OCI-LY7 (cell line): ENCODE measurements at regions not wholly inside any gene's neighbourhood (a gene's known extent, or its start where the extent isn't known, plus 50 kb on each side); places are given as distances from the start of the nearest gene placed in this dataset.

Source experiments
- BruUV-seq: library from RNA; stranded (reverse); fragments of 400-500 nt; replicated peaks from 2 replicates; lab custom pipeline; 2021; lab: Mats Ljungman, UMichigan
- CTCF ChIA-PET: fragments of 300-600 bp; sonication (Branson Sonifier 250); formaldehyde crosslinking; loops from one replicate; lab custom pipeline; 2022; ENCODE audit warnings: antibody characterized with exemption; ENCODE audit not compliant: unreplicated experiment; lab: Charles Lee
- POLR2A ChIA-PET: fragments of 300-600 bp; sonication (Branson Sonifier 250); formaldehyde crosslinking; loops from one replicate; lab custom pipeline; 2022; ENCODE audit warnings: antibody characterized with exemption; lab: Charles Lee
- DNase-seq: peaks from one replicate; pipeline ENCODE4 v3.0.0-alpha.2; 2015; ENCODE audit warnings: low spot score
- H2AFZ ChIP-seq: fragments of 200-600 bp; sonication (generic), shearing (Covaris generic); 2 replicates; pipeline ENCODE4 v1.6.1; 2014; ENCODE audit warnings: mild to moderate bottlenecking, antibody characterized with exemption, low read length, moderate library complexity
- H3K27ac ChIP-seq: fragments of 200-600 bp; sonication (generic); 2 replicates; pipeline ENCODE4 v1.5.1; 2014; ENCODE audit warnings: mixed run types, low read depth, mild to moderate bottlenecking, moderate library complexity, low read length, inconsistent platforms; ENCODE audit not compliant: poor library complexity, severe bottlenecking
- H3K36me3 ChIP-seq: fragments of 200-600 bp; sonication (generic); 2 replicates; pipeline ENCODE4 v1.6.1; 2014; ENCODE audit warnings: mild to moderate bottlenecking, antibody characterized with exemption, low read length, moderate library complexity, mixed read lengths; ENCODE audit not compliant: insufficient read depth
- H3K4me1 ChIP-seq: fragments of 200-600 bp; sonication (generic); 2 replicates; pipeline ENCODE4 v1.5.1; 2014; ENCODE audit warnings: mild to moderate bottlenecking, low read length; ENCODE audit not compliant: insufficient read depth, poor library complexity, severe bottlenecking
- H3K4me2 ChIP-seq: fragments of 200-600 bp; sonication (generic); 2 replicates; pipeline ENCODE4 v1.6.1; 2014; ENCODE audit warnings: mild to moderate bottlenecking, low read length
- H3K4me3 ChIP-seq: fragments of 200-600 bp; sonication (generic); 2 replicates; pipeline ENCODE4 v1.5.1; 2014; ENCODE audit warnings: mild to moderate bottlenecking, low read depth, low read length; ENCODE audit not compliant: poor library complexity, severe bottlenecking
- H3K79me2 ChIP-seq: fragments of 200-600 bp; sonication (generic); 2 replicates; pipeline ENCODE4 v1.6.1; 2016; ENCODE audit warnings: low read depth, mild to moderate bottlenecking, low read length, moderate library complexity, mixed read lengths; ENCODE audit not compliant: insufficient read depth
- H3K9me2 ChIP-seq: fragments of 200-600 bp; sonication (generic); 2 replicates; pipeline ENCODE4 v1.6.1; 2016; ENCODE audit warnings: mild to moderate bottlenecking, low read length, mixed read lengths; ENCODE audit not compliant: insufficient read depth
- H3K9me3 ChIP-seq: fragments of 200-600 bp; sonication (generic); 2 replicates; pipeline ENCODE4 v1.6.1; 2014; ENCODE audit warnings: mild to moderate bottlenecking, mixed run types, low read length, mixed read lengths
- H4K20me1 ChIP-seq: fragments of 200-600 bp; sonication (generic); 2 replicates; pipeline ENCODE4 v1.6.1; 2014; ENCODE audit warnings: mild to moderate bottlenecking, antibody characterized with exemption, low read length, moderate library complexity, mixed read lengths; ENCODE audit not compliant: insufficient read depth
- CTCF ChIP-seq: fragments of 200-600 bp; sonication (generic); conservative IDR thresholded peaks from 2 replicates; pipeline ENCODE4 v1.5.1; 2014; ENCODE audit warnings: mild to moderate bottlenecking, antibody characterized with exemption, low read length, moderate library complexity, mixed read lengths
- EZH2phosphoT487 ChIP-seq: fragments of 200-600 bp; sonication (generic); IDR thresholded peaks from 2 replicates; pipeline ENCODE4 v1.6.1; 2018; ENCODE audit warnings: low read depth, borderline replicate concordance, mild to moderate bottlenecking, mixed run types, antibody characterized with exemption, low read length, moderate library complexity, mixed read lengths
- intact Hi-C: fragments of 100-400 bp; cut with micrococcal nuclease; formaldehyde crosslinking; loops from one replicate; pipeline ENCODE4 v1.10.0; 2022; ENCODE audit not compliant: unreplicated experiment

DNA sequence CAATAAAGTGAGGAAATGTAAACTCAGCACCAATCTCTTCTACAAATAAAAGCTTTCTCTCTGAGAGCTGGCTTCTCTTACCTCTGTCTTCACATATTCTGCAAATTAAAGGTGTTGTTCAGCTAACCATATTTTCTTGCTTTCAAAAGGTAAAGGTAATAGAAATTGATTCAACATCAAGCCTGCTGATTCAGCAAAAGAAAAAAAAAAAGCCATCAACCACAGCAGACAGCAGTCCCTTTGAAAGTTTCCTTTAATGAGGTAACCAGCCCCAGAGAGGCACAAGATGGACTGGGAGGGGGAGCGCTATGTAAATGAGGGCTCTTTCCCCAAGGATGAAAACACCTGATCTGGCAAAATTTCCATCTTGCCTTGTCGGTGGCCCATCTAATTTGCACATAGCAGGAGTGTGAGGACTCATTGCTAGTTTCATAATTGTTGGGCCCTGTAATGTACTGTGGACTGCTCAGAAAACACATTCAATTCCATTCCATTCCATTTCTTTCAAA is 154.9 kb upstream of the SOX11 start:
- no peaks in the 10 kb centered on the region for H3K9me2 ChIP-seq
- no peaks in the 10 kb centered on the region for H3K4me1 ChIP-seq
- no peak overlapping the region for H3K4me2 ChIP-seq
- intact Hi-C loops, result no loop called here
- no peaks in the 10 kb centered on the region for H4K20me1 ChIP-seq
- H3K9me3 ChIP-seq, result no peaks in the 10 kb centered on the region
- ChIA-PET POLR2A (no interaction called here), CTCF (no interaction called here)
- no peak overlapping the region for H2AFZ ChIP-seq
- H3K4me3 ChIP-seq, result no peak overlapping the region
- no peak for TF ChIP-seq CTCF
- TF ChIP-seq EZH2phosphoT487, result no peak
- no peak for DNase-seq
- no peak overlapping the region for H3K27ac ChIP-seq
- no TSS peak for BruUV-seq
- no peaks in the 10 kb centered on the region for H3K79me2 ChIP-seq
- no peaks in the 10 kb centered on the region for H3K36me3 ChIP-seq

DNA sequence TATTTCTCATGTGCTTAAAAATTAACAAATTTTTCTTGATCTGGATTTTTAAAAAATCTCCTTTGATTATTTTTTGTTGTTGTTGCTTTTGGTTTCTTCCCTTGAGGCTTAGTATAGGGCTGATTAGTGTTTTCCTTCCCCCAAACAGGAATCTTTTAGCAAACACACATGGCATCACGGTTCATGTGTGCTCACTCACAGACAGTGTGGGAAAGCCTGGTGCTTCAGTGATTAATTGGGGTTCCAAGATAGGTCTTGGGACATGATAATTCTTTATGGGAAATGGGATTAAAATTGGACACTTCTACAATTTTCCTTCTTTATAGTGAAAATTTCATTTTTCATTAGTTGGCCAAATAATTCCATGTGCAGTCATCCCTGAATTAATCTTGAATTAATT is 153.9 kb upstream of the SOX11 start:
- Histone ChIP-seq H2AFZ (no peak overlapping the region), H3K79me2 (no peaks in the 10 kb centered on the region), H3K4me3 (no peak overlapping the region), H3K9me3 (no peaks in the 10 kb centered on the region), H3K27ac (no peak overlapping the region), H3K9me2 (no peaks in the 10 kb centered on the region), H3K4me1 (no peaks in the 10 kb centered on the region), H3K36me3 (no peaks in the 10 kb centered on the region), H3K4me2 (no peak overlapping the region), H4K20me1 (no peaks in the 10 kb centered on the region)
- DNase-seq, result no peak
- POLR2A ChIA-PET, result no interaction called here
- intact Hi-C loops, result no loop called here
- no peak for TF ChIP-seq EZH2phosphoT487
- no peak for TF ChIP-seq CTCF
- CTCF ChIA-PET, result no interaction called here
- BruUV-seq, result no TSS peak

GRCh38 chr2:5538772-5539171 is 153.4 kb upstream of the SOX11 start:
- CTCF ChIA-PET, result no interaction called here
- intact Hi-C loops, result no loop called here
- TF ChIP-seq EZH2phosphoT487 (no peak), CTCF (no peak)
- Histone ChIP-seq H4K20me1 (no peaks in the 10 kb centered on the region), H3K36me3 (no peaks in the 10 kb centered on the region), H3K4me2 (no peak overlapping the region), H3K9me2 (no peaks in the 10 kb centered on the region), H3K4me1 (no peaks in the 10 kb centered on the region), H3K79me2 (no peaks in the 10 kb centered on the region), H3K9me3 (peaks cover 2% of the 10 kb centered on the region; the same call in 1 of the 2 replicates), H3K4me3 (no peak overlapping the region), H2AFZ (no peak overlapping the region), H3K27ac (no peak overlapping the region)
- no TSS peak for BruUV-seq
- POLR2A ChIA-PET, result no interaction called here
- DNase-seq, result no peak
